Tibial nerve (tissue), 3 donors: ENCODE measurements at regions not wholly inside any gene's neighbourhood (a gene's known extent, or its start where the extent isn't known, plus 50 kb on each side); places are given as distances from the start of the nearest gene placed in this dataset.

Source experiments
- POLR2A ChIP-seq, 2 donors: fragments of 450-650 bp; IDR thresholded peaks; one replicate each; pipeline ENCODE4 v1.6.1; 2017; ENCODE audit warnings: antibody characterized with exemption in 2 of 2, mild to moderate bottlenecking in 2 of 2, moderate library complexity in 2 of 2
- TF ChIP-seq, protein P1 (sequence below), 5 experiments: fragments of 200-600 bp in 3 of 5; fragments of 450-650 bp in 2 of 5; sonication (generic) in 3 of 5; IDR thresholded peaks; one replicate each; pipeline ENCODE4 v1.5.1; 2016 to 2019; ENCODE audit warnings: antibody characterized with exemption in 5 of 5, mild to moderate bottlenecking in 3 of 5, moderate library complexity in 2 of 5

DNA sequence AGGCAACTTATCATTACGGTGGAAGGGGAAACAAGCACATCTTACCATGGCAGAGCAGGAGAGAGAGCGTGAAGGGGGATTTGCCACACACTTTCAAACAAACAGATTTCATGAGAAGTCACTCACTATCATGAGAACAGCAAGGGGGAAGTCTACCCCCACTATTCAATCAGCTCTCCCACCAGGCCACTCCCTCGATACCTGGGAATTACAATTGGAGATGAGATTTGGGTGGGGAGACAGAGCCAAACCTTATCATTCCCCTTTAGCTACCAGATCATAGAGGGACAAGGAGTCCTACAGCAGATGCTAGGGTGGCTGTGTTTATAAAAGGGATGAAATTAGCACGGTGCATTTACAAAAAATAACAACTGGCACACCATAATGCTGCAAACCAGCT, 2149.4 kb upstream of the ACO1 start:
- TF ChIP-seq, protein P1, sequence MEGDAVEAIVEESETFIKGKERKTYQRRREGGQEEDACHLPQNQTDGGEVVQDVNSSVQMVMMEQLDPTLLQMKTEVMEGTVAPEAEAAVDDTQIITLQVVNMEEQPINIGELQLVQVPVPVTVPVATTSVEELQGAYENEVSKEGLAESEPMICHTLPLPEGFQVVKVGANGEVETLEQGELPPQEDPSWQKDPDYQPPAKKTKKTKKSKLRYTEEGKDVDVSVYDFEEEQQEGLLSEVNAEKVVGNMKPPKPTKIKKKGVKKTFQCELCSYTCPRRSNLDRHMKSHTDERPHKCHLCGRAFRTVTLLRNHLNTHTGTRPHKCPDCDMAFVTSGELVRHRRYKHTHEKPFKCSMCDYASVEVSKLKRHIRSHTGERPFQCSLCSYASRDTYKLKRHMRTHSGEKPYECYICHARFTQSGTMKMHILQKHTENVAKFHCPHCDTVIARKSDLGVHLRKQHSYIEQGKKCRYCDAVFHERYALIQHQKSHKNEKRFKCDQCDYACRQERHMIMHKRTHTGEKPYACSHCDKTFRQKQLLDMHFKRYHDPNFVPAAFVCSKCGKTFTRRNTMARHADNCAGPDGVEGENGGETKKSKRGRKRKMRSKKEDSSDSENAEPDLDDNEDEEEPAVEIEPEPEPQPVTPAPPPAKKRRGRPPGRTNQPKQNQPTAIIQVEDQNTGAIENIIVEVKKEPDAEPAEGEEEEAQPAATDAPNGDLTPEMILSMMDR (IDR thresholded peaks at IDR 0.05) = no peak
- no peak for TF ChIP-seq POLR2A (IDR thresholded peaks at IDR 0.05)
